ENCODE measurements at regions not wholly inside any gene's neighbourhood (a gene's known extent, or its start where the extent isn't known, plus 50 kb on each side); places are given as distances from the start of the nearest gene placed in this dataset.

GRCh38 chrX:131703646-131704045, 159.8 kb downstream of the OR13H1 start:
- TF ChIP-seq FOXO1 (CRISPR knock-in tag; IDR thresholded peaks at IDR 0.05) = no peak
- no peak for TF ChIP-seq THYN1 (CRISPR knock-in tag; IDR thresholded peaks at IDR 0.05; ENCODE audit: borderline replicate concordance, low read depth)
- no peak for TF ChIP-seq IRX3 (CRISPR knock-in tag; IDR thresholded peaks at IDR 0.05; ENCODE audit: borderline replicate concordance, low read depth)
- TF ChIP-seq AFF4 (CRISPR knock-in tag; IDR thresholded peaks at IDR 0.05) = no peak
- TF ChIP-seq NR3C1 (CRISPR knock-in tag; IDR thresholded peaks at IDR 0.05) = no peak
- TF ChIP-seq LRRFIP1 (CRISPR knock-in tag; conservative IDR thresholded peaks at IDR 0.05) = no peak
- no peak for TF ChIP-seq RARG (CRISPR knock-in tag; IDR thresholded peaks at IDR 0.05; ENCODE audit: low read depth)
- DNase-seq (ENCODE audit: low spot score) (no peak), ATAC-seq (no peak), FAIRE-seq (no peak)
- in situ Hi-C loops (cut with HindIII; ENCODE audit: extremely low pct_ligation_motif_present, low pct_unique_long_range_greater_than_20kb) (no loop called here), intact Hi-C loops (cut with micrococcal nuclease; ENCODE audit: unreplicated experiment) (no loop called here)
- H3K4me2 ChIP-seq (ENCODE audit: low read depth, low read length) = no peak overlapping the region
- no peak overlapping the region for H3K9ac ChIP-seq (ENCODE audit: insufficient read depth, low read depth, low read length)
- H4K20me1 ChIP-seq (ENCODE audit: insufficient read depth, low read length) = no peaks in the 10 kb centered on the region
- WGBS (ENCODE audit: low lambda C conversion rate) = 98% methylated on average over 6 of the region's 6 CpGs
- H3K27ac ChIP-seq (ENCODE audit: extremely low read length, insufficient read depth, low read length) = no peak overlapping the region
- H3K36me3 ChIP-seq (replicated peaks in 1 of 2; ENCODE audit: control insufficient read depth in 1 of 2, insufficient read depth in 2 of 2, low read length in 2 of 2) = no peaks in the 10 kb centered on the region
- CTCF ChIA-PET (ENCODE audit: low intra/inter-chr PET ratio, low total read pairs) = no interaction called here
- POLR2A ChIA-PET = no interaction called here
- BruUV-seq (replicated peaks) = no TSS peak
- no peaks in the 10 kb centered on the region for H3K4me1 ChIP-seq (ENCODE audit: insufficient read depth, low read length)
- no peaks in the 10 kb centered on the region for H3K79me2 ChIP-seq (ENCODE audit: insufficient read depth, low read length)
- H3K4me3 ChIP-seq (replicated peaks in 1 of 3; ENCODE audit: insufficient read depth in 1 of 3, low read depth in 2 of 3, low read length in 3 of 3) = no peak overlapping the region
- no peaks in the 10 kb centered on the region for H3K9me3 ChIP-seq (ENCODE audit: low read length)
- H3K27me3 ChIP-seq (ENCODE audit: control insufficient read depth in 1 of 2, insufficient read depth in 2 of 2, low read length in 2 of 2) = no peaks in the 10 kb centered on the region
- no peak overlapping the region for H2AFZ ChIP-seq (ENCODE audit: low read length)

Data from HepG2 (cell line).